Activated T-helper 17 cell treated with anti-CD3 and anti-CD28 coated beads, Interleukin-2, amount 50 U/mL, for 72 hours (primary cell): ENCODE measurements at regions not wholly inside any gene's neighbourhood (a gene's known extent, or its start where the extent isn't known, plus 50 kb on each side); places are given as distances from the start of the nearest gene placed in this dataset.
"Not testable (repeated sequence)": the region's sequence is repeated elsewhere in the genome, so short reads cannot be mapped to it uniquely, and the experiment has no call there.

Experiments
- ATAC-seq: fragments of 150-1000 bp; cut with Tn5 transposase; replicated peaks from 2 replicates; pipeline ENCODE4 v1.10.0; 2021; ENCODE audit warnings: mild to moderate bottlenecking, moderate library complexity
- H3K27ac Mint-ChIP-seq: one replicate; pipeline ENCODE4 v1.8.0; 2022; ENCODE audit warnings: mixed read lengths
- H3K27me3 Mint-ChIP-seq: one replicate; pipeline ENCODE4 v1.8.0; 2022; ENCODE audit warnings: mixed read lengths
- H3K36me3 Mint-ChIP-seq: one replicate; pipeline ENCODE4 v1.8.0; 2022; ENCODE audit warnings: low read depth, mild to moderate bottlenecking, mixed read lengths
- H3K4me1 Mint-ChIP-seq: one replicate; pipeline ENCODE4 v1.8.0; 2022; ENCODE audit warnings: mixed read lengths
- H3K4me3 Mint-ChIP-seq: one replicate; pipeline ENCODE4 v1.8.0; 2022; ENCODE audit warnings: mild to moderate bottlenecking, mixed read lengths
- H3K9me3 Mint-ChIP-seq: one replicate; pipeline ENCODE4 v1.8.0; 2022; ENCODE audit warnings: mixed read lengths

- no peaks in the 10 kb centered on the region for H3K9me3 Mint-ChIP-seq
- ATAC-seq = no peak
- no peaks in the 10 kb centered on the region for H3K4me1 Mint-ChIP-seq
- H3K36me3 Mint-ChIP-seq = no peaks in the 10 kb centered on the region
- no peak overlapping the region for H3K27ac Mint-ChIP-seq
- no peak overlapping the region for H3K4me3 Mint-ChIP-seq
- H3K27me3 Mint-ChIP-seq = no peaks in the 10 kb centered on the region
Measured at GRCh38 chr7:47080816-47081215, 501.1 kb downstream of the TNS3 start.

GRCh38 chr7:47078241-47078640 is 503.7 kb downstream of the TNS3 start:
- Mint-ChIP-seq H3K4me3 (no peak overlapping the region), H3K27ac (no peak overlapping the region), H3K27me3 (no peaks in the 10 kb centered on the region), H3K36me3 (no peaks in the 10 kb centered on the region), H3K9me3 (no peaks in the 10 kb centered on the region), H3K4me1 (no peaks in the 10 kb centered on the region)
- ATAC-seq = no peak

GRCh38 chr7:47074702-47075153 is 507.2 kb downstream of the TNS3 start:
- Mint-ChIP-seq H3K4me1 (no peaks in the 10 kb centered on the region), H3K27me3 (no peaks in the 10 kb centered on the region), H3K27ac (no peak overlapping the region), H3K9me3 (no peaks in the 10 kb centered on the region), H3K4me3 (no peak overlapping the region), H3K36me3 (no peaks in the 10 kb centered on the region)
- ATAC-seq = no peak

GRCh38 chr7:47073284-47073683 is 508.6 kb downstream of the TNS3 start:
- no peak for ATAC-seq
- H3K9me3 Mint-ChIP-seq = no peaks in the 10 kb centered on the region
- no peaks in the 10 kb centered on the region for H3K4me1 Mint-ChIP-seq
- no peak overlapping the region for H3K27ac Mint-ChIP-seq
- no peaks in the 10 kb centered on the region for H3K27me3 Mint-ChIP-seq
- no peaks in the 10 kb centered on the region for H3K36me3 Mint-ChIP-seq
- H3K4me3 Mint-ChIP-seq = no peak overlapping the region

GRCh38 chr7:47071866-47072265 is 510.0 kb downstream of the TNS3 start:
- H3K36me3 Mint-ChIP-seq = no peaks in the 10 kb centered on the region
- no peak overlapping the region for H3K4me3 Mint-ChIP-seq
- ATAC-seq = no peak
- H3K27ac Mint-ChIP-seq = no peak overlapping the region
- no peaks in the 10 kb centered on the region for H3K9me3 Mint-ChIP-seq
- no peaks in the 10 kb centered on the region for H3K27me3 Mint-ChIP-seq
- H3K4me1 Mint-ChIP-seq = no peaks in the 10 kb centered on the region

GRCh38 chr7:47069385-47070076 is 512.4 kb downstream of the TNS3 start:
- Mint-ChIP-seq H3K27ac (no peak overlapping the region), H3K36me3 (no peaks in the 10 kb centered on the region), H3K4me3 (no peak overlapping the region), H3K4me1 (no peaks in the 10 kb centered on the region), H3K27me3 (no peaks in the 10 kb centered on the region), H3K9me3 (no peaks in the 10 kb centered on the region)
- no peak for ATAC-seq

- Mint-ChIP-seq H3K9me3 (no peaks in the 10 kb centered on the region), H3K4me1 (no peaks in the 10 kb centered on the region), H3K4me3 (no peak overlapping the region), H3K27ac (no peak overlapping the region), H3K36me3 (no peaks in the 10 kb centered on the region), H3K27me3 (no peaks in the 10 kb centered on the region)
- ATAC-seq = no peak
Measured at GRCh38 chr7:47066976-47067614, 514.8 kb downstream of the TNS3 start.

- H3K27me3 Mint-ChIP-seq = peaks cover 12% of the 10 kb centered on the region
Measured at GRCh38 chr7:47056731-47057130, 525.2 kb downstream of the TNS3 start.

GRCh38 chr7:47052541-47053208 is 529.2 kb downstream of the TNS3 start:
- H3K4me1 Mint-ChIP-seq, H3K36me3 Mint-ChIP-seq, H3K27ac Mint-ChIP-seq, H3K9me3 Mint-ChIP-seq, H3K4me3 Mint-ChIP-seq, ATAC-seq: not testable (repeated sequence)
- H3K27me3 Mint-ChIP-seq = peaks cover 12% of the 10 kb centered on the region

More at GRCh38 chr7:47056731-47057130, 525.2 kb downstream of the TNS3 start:
- Mint-ChIP-seq H3K27ac (no peak overlapping the region), H3K36me3 (no peaks in the 10 kb centered on the region), H3K4me1 (no peaks in the 10 kb centered on the region), H3K9me3 (peaks cover 8% of the 10 kb centered on the region), H3K4me3 (no peak overlapping the region)
- ATAC-seq = no peak

GRCh38 chr7:47049234-47049774 is 532.6 kb downstream of the TNS3 start:
- Mint-ChIP-seq H3K9me3 (peaks cover 5% of the 10 kb centered on the region), H3K4me3 (no peak overlapping the region), H3K36me3 (no peaks in the 10 kb centered on the region), H3K27me3 (peaks cover 9% of the 10 kb centered on the region), H3K27ac (no peak overlapping the region), H3K4me1 (no peaks in the 10 kb centered on the region)
- ATAC-seq = no peak

- Mint-ChIP-seq H3K4me3 (no peak overlapping the region), H3K27me3 (peaks cover 3% of the 10 kb centered on the region), H3K4me1 (no peaks in the 10 kb centered on the region), H3K27ac (no peak overlapping the region), H3K36me3 (no peaks in the 10 kb centered on the region), H3K9me3 (no peaks in the 10 kb centered on the region)
- no peak for ATAC-seq
Measured at GRCh38 chr7:47047384-47047783, 534.5 kb downstream of the TNS3 start.

GRCh38 chr7:47046949-47047348 is 535.0 kb downstream of the TNS3 start:
- no peak for ATAC-seq
- Mint-ChIP-seq H3K9me3 (no peaks in the 10 kb centered on the region), H3K27ac (no peak overlapping the region), H3K27me3 (peaks cover 1% of the 10 kb centered on the region), H3K4me1 (no peaks in the 10 kb centered on the region), H3K36me3 (no peaks in the 10 kb centered on the region), H3K4me3 (no peak overlapping the region)

- H3K36me3 Mint-ChIP-seq = no peaks in the 10 kb centered on the region
- no peak for ATAC-seq
- H3K27me3 Mint-ChIP-seq = no peaks in the 10 kb centered on the region
- no peaks in the 10 kb centered on the region for H3K9me3 Mint-ChIP-seq
- no peak overlapping the region for H3K4me3 Mint-ChIP-seq
- no peaks in the 10 kb centered on the region for H3K4me1 Mint-ChIP-seq
- no peak overlapping the region for H3K27ac Mint-ChIP-seq
Measured at GRCh38 chr7:47045207-47046051, 536.5 kb downstream of the TNS3 start.

GRCh38 chr7:47044625-47045024 is 537.3 kb downstream of the TNS3 start:
- Mint-ChIP-seq H3K36me3 (no peaks in the 10 kb centered on the region), H3K27ac (no peak overlapping the region), H3K27me3 (no peaks in the 10 kb centered on the region), H3K4me1 (no peaks in the 10 kb centered on the region), H3K9me3 (no peaks in the 10 kb centered on the region), H3K4me3 (no peak overlapping the region)
- no peak for ATAC-seq
